Cardiac fibroblast (primary cell): ENCODE measurements at regions not wholly inside any gene's neighbourhood (a gene's known extent, or its start where the extent isn't known, plus 50 kb on each side); places are given as distances from the start of the nearest gene placed in this dataset.
A peak's percentile ranks its signal among the peaks of the same experiment; 100 is the strongest.

Experiments
- DNase-seq, 2 donors: peaks; one replicate each; pipeline versions ENCODE4 v3.0.0 to v3.0.0-alpha.2; 2010; ENCODE audit warnings: low read depth in 2 of 2
- H3K4me3 ChIP-seq, 2 donors: replicated peaks in 1 of 2; 1 replicate in 1 of 2; 2 replicates in 1 of 2; pipeline ENCODE4 v1.5.1; 2011; ENCODE audit warnings: low read depth in 2 of 2, low read length in 2 of 2, mild to moderate bottlenecking in 2 of 2, moderate library complexity in 1 of 2
- TF ChIP-seq, protein P1 (sequence below): IDR thresholded peaks from one replicate; pipeline ENCODE4 v1.5.1; 2011; ENCODE audit warnings: low read depth, mild to moderate bottlenecking, low read length, inconsistent platforms

- TF ChIP-seq, protein P1, sequence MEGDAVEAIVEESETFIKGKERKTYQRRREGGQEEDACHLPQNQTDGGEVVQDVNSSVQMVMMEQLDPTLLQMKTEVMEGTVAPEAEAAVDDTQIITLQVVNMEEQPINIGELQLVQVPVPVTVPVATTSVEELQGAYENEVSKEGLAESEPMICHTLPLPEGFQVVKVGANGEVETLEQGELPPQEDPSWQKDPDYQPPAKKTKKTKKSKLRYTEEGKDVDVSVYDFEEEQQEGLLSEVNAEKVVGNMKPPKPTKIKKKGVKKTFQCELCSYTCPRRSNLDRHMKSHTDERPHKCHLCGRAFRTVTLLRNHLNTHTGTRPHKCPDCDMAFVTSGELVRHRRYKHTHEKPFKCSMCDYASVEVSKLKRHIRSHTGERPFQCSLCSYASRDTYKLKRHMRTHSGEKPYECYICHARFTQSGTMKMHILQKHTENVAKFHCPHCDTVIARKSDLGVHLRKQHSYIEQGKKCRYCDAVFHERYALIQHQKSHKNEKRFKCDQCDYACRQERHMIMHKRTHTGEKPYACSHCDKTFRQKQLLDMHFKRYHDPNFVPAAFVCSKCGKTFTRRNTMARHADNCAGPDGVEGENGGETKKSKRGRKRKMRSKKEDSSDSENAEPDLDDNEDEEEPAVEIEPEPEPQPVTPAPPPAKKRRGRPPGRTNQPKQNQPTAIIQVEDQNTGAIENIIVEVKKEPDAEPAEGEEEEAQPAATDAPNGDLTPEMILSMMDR: no peak
- peak in 1 of 2 donors; percentile 23 for DNase-seq
- H3K4me3 ChIP-seq: no peak overlapping the region
Observed at GRCh38 chr4:41323179-41323578, 66.5 kb downstream of the UCHL1 start.

DNA sequence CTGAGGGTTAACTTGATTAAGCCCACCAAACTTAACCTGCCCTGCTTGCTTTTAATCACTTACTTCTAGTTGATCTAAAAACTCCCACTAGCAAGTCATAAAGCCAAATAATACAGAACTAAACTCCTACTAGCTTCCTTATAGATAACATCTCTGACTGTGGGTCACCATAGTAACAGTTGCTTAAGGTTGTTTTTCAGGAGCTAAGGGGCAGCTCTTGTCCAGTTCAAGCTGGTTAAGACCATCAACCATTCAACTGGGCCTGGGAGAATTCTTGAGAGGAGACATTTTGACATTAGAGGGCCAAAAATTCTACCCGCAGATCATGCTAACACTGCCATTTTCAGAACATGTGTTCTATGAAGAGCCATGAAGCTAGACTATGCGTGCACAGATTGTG lies 67.0 kb downstream of the UCHL1 start:
- TF ChIP-seq, protein P1: no peak
- DNase-seq: peak in 1 of 2 donors; percentile 32
- H3K4me3 ChIP-seq: no peak overlapping the region

DNA sequence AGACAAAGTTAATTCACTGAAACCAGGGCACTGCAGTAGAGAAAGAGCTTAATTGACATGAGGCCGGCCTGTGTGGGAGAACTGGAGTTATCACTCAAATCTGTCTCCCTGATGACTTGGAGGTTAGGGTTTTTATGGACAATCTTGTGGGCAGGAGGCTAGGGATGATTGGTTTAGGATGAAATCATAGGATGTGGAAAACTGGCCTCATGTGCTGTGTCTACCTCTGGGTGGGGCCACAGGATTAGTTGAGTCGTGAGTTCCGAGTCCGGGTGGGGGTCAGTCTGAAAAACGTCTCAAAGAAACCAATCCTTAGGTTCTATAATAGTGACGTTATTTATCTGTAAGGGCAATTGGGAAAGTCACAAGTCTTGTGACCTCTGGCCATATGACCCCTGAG lies 68.1 kb downstream of the UCHL1 start:
- no peak for DNase-seq
- TF ChIP-seq, protein P1: no peak
- H3K4me3 ChIP-seq: no peak overlapping the region

GRCh38 chr4:41325901-41326300 lies 69.2 kb downstream of the UCHL1 start:
- TF ChIP-seq, protein P1: no peak
- no peak for DNase-seq

DNA sequence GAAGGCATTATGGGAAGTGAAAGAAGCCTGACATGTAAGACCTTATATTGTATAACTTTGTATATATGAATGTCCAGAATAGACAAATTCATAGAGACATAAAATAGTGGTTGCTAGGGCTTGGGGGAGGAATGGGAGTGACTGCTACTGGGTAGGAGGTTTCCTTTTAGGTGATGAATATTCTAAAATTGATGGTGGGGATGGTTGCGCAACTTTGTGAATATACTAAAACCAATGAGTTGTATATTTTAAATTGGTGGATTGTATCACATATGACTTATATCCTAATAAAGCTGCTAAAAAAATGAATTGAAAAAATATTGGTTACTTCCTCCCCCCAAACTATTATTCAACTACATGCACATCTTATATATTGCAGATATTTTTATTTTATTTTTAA lies 70.0 kb downstream of the UCHL1 start:
- DNase-seq: no peak
- TF ChIP-seq, protein P1: no peak
- no peak overlapping the region for H3K4me3 ChIP-seq

More at GRCh38 chr4:41325901-41326300, 69.2 kb downstream of the UCHL1 start:
- H3K4me3 ChIP-seq: no peak overlapping the region

- no peak for DNase-seq
- TF ChIP-seq, protein P1: no peak
- H3K4me3 ChIP-seq: no peak overlapping the region
Observed at GRCh38 chr4:41327770-41328169, 71.0 kb downstream of the UCHL1 start.

DNA sequence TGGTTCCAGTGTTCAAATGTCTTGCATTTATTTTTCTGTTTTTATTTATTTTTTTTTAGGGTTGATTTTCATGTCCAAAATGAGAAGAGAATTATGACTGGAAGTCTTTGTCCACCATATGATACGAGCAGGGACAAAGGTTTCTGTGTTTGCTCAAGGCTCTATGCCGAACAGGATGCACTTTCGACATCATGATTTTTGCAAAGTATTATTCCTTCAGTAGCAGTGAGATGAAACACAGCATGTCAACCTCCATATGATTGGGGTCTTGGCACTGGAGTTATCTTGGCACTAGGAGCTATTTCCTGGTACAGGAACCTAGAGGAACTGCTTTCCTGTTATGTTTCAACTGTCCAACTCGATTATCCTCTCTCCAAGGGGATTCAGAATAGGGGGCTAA lies 72.6 kb downstream of the UCHL1 start:
- TF ChIP-seq, protein P1: no peak
- no peak overlapping the region for H3K4me3 ChIP-seq
- peak in 1 of 2 donors; percentile 35 for DNase-seq
